Gastrocnemius medialis (tissue), 4 donors: ENCODE measurements at regions not wholly inside any gene's neighbourhood (a gene's known extent, or its start where the extent isn't known, plus 50 kb on each side); places are given as distances from the start of the nearest gene placed in this dataset.

Source experiments
- CTCF ChIP-seq, 5 experiments: fragments of 450-650 bp in 3 of 5; fragments of 200-600 bp in 2 of 5; sonication (generic) in 2 of 5; IDR thresholded peaks in 4 of 5; conservative IDR thresholded peaks in 1 of 5; 1 replicate in 4 of 5; 2 replicates in 1 of 5; pipeline ENCODE4 v1.5.1; 2016 to 2019; ENCODE audit warnings: antibody characterized with exemption in 5 of 5, mild to moderate bottlenecking in 3 of 5, moderate library complexity in 3 of 5
- POLR2A ChIP-seq, 2 donors: fragments of 450-650 bp; IDR thresholded peaks; one replicate each; pipeline ENCODE4 v1.6.1; 2017; ENCODE audit warnings: antibody characterized with exemption in 2 of 2, mild to moderate bottlenecking in 2 of 2, moderate library complexity in 2 of 2

- TF ChIP-seq POLR2A (IDR thresholded peaks at IDR 0.05) (no peak), CTCF (IDR thresholded peaks at IDR 0.05 in 4 of 5, conservative IDR thresholded peaks at IDR 0.05 in 1 of 5) (no peak)
Measured at GRCh38 chr2:82481207-82481606, 1977.9 kb downstream of the SUCLG1 start.
